Suprapubic skin (tissue), 4 donors: ENCODE measurements at regions not wholly inside any gene's neighbourhood (a gene's known extent, or its start where the extent isn't known, plus 50 kb on each side); places are given as distances from the start of the nearest gene placed in this dataset.

Experiments
- DNase-seq, 2 donors: peaks; one replicate each; pipeline ENCODE4 v3.0.0-alpha.2; 2019; ENCODE audit warnings: low spot score in 2 of 2
- H3K27ac ChIP-seq: fragments of 200-600 bp; sonication (generic); one replicate; pipeline ENCODE4 v1.5.1; 2019
- H3K27me3 ChIP-seq: fragments of 200-600 bp; sonication (generic); one replicate; pipeline ENCODE4 v1.5.1; 2019
- H3K36me3 ChIP-seq: fragments of 200-600 bp; sonication (generic); one replicate; pipeline ENCODE4 v1.5.1; 2019
- H3K4me1 ChIP-seq: fragments of 200-600 bp; sonication (generic); one replicate; pipeline ENCODE4 v1.5.1; 2019
- H3K4me3 ChIP-seq: fragments of 200-600 bp; sonication (generic); one replicate; pipeline ENCODE4 v1.5.1; 2019; ENCODE audit warnings: mild to moderate bottlenecking
- H3K9me3 ChIP-seq: fragments of 200-600 bp; sonication (generic); one replicate; pipeline ENCODE4 v1.5.1; 2019
- CTCF ChIP-seq, 2 donors: fragments of 200-600 bp in 1 of 2; fragments of 450-650 bp in 1 of 2; sonication (generic) in 1 of 2; IDR thresholded peaks; one replicate each; pipeline ENCODE4 v1.5.1; 2016 to 2019; ENCODE audit warnings: antibody characterized with exemption in 2 of 2, mild to moderate bottlenecking in 1 of 2, moderate library complexity in 1 of 2
- EP300 ChIP-seq: sonication (generic); formaldehyde crosslinking; IDR thresholded peaks from one replicate; pipeline ENCODE4 v1.6.1; 2017; ENCODE audit warnings: antibody characterized with exemption
- POLR2A ChIP-seq, 2 donors: fragments of 450-650 bp; IDR thresholded peaks; one replicate each; pipeline ENCODE4 v1.6.1; 2017; ENCODE audit warnings: antibody characterized with exemption in 2 of 2, mild to moderate bottlenecking in 2 of 2, moderate library complexity in 2 of 2
- POLR2AphosphoS5 ChIP-seq, 3 donors: sonication (generic); formaldehyde crosslinking; IDR thresholded peaks; one replicate each; pipeline ENCODE4 v1.6.1; 2017; ENCODE audit warnings: antibody characterized with exemption in 3 of 3
- WGBS: methylation state at CpG from one replicate; pipeline ENCODE4 v1.1.5; 2018; 5-methylcytosine and 5-hydroxymethylcytosine counted together

GRCh38 chr5:160919626-160920025, 67.6 kb upstream of the ATP10B start:
- 79% methylated on average over 8 of the region's 8 CpGs for WGBS
- no peaks in the 10 kb centered on the region for H3K9me3 ChIP-seq

GRCh38 chr5:160918386-160918785, 66.4 kb upstream of the ATP10B start:
- Histone ChIP-seq H3K4me3 (no peak overlapping the region), H3K4me1 (peaks cover 4% of the 10 kb centered on the region), H3K36me3 (no peaks in the 10 kb centered on the region), H3K9me3 (no peaks in the 10 kb centered on the region), H3K27ac (no peak overlapping the region), H3K27me3 (peaks cover 5% of the 10 kb centered on the region)
- 79% methylated on average over 2 of the region's 2 CpGs for WGBS
- TF ChIP-seq CTCF (IDR thresholded peaks at IDR 0.05) (no peak), EP300 (no peak), POLR2A (IDR thresholded peaks at IDR 0.05) (no peak), POLR2AphosphoS5 (IDR thresholded peaks at IDR 0.05) (no peak)
- DNase-seq, result no peak

More at GRCh38 chr5:160919626-160920025, 67.6 kb upstream of the ATP10B start:
- peaks cover 8% of the 10 kb centered on the region for H3K4me1 ChIP-seq
- peaks cover 5% of the 10 kb centered on the region for H3K27me3 ChIP-seq
- H3K36me3 ChIP-seq, result no peaks in the 10 kb centered on the region
- no peak for DNase-seq
- TF ChIP-seq POLR2AphosphoS5 (IDR thresholded peaks at IDR 0.05) (no peak), CTCF (IDR thresholded peaks at IDR 0.05) (no peak), POLR2A (IDR thresholded peaks at IDR 0.05) (no peak), EP300 (no peak)
- no peak overlapping the region for H3K4me3 ChIP-seq
- no peak overlapping the region for H3K27ac ChIP-seq

- H3K9me3 ChIP-seq, result no peaks in the 10 kb centered on the region
- no peak overlapping the region for H3K4me3 ChIP-seq
- WGBS, result 81% methylated on average over 3 of the region's 3 CpGs
- H3K27ac ChIP-seq, result no peak overlapping the region
- no peak for TF ChIP-seq CTCF (IDR thresholded peaks at IDR 0.05)
- no peak for TF ChIP-seq POLR2A (IDR thresholded peaks at IDR 0.05)
- no peak for TF ChIP-seq EP300
- no peak for TF ChIP-seq POLR2AphosphoS5 (IDR thresholded peaks at IDR 0.05)
- H3K27me3 ChIP-seq, result no peaks in the 10 kb centered on the region
- no peaks in the 10 kb centered on the region for H3K36me3 ChIP-seq
- no peaks in the 10 kb centered on the region for H3K4me1 ChIP-seq
- DNase-seq, result no peak
Observed at GRCh38 chr5:160906090-160906489, 54.1 kb upstream of the ATP10B start.

GRCh38 chr5:160905285-160905684, 53.3 kb upstream of the ATP10B start:
- Histone ChIP-seq H3K9me3 (no peaks in the 10 kb centered on the region), H3K4me3 (no peak overlapping the region), H3K4me1 (no peaks in the 10 kb centered on the region), H3K27ac (no peak overlapping the region), H3K36me3 (no peaks in the 10 kb centered on the region), H3K27me3 (no peaks in the 10 kb centered on the region)
- DNase-seq, result no peak
- 78% methylated on average over 1 of the region's 1 CpG for WGBS
- TF ChIP-seq POLR2A (IDR thresholded peaks at IDR 0.05) (no peak), CTCF (IDR thresholded peaks at IDR 0.05) (no peak), POLR2AphosphoS5 (IDR thresholded peaks at IDR 0.05) (no peak), EP300 (no peak)

- 56% methylated on average over 3 of the region's 3 CpGs for WGBS
- no peak overlapping the region for H3K4me3 ChIP-seq
- no peaks in the 10 kb centered on the region for H3K36me3 ChIP-seq
- no peak for DNase-seq
- H3K27me3 ChIP-seq, result no peaks in the 10 kb centered on the region
- H3K27ac ChIP-seq, result no peak overlapping the region
- no peaks in the 10 kb centered on the region for H3K4me1 ChIP-seq
- H3K9me3 ChIP-seq, result no peaks in the 10 kb centered on the region
- TF ChIP-seq EP300, result no peak
Observed at GRCh38 chr5:160904591-160904990, 52.6 kb upstream of the ATP10B start.

- Histone ChIP-seq H3K9me3 (no peaks in the 10 kb centered on the region), H3K27ac (no peak overlapping the region), H3K36me3 (no peaks in the 10 kb centered on the region), H3K4me1 (no peaks in the 10 kb centered on the region), H3K4me3 (no peak overlapping the region), H3K27me3 (no peaks in the 10 kb centered on the region)
- TF ChIP-seq EP300 (no peak), CTCF (IDR thresholded peaks at IDR 0.05) (no peak), POLR2A (IDR thresholded peaks at IDR 0.05) (no peak), POLR2AphosphoS5 (IDR thresholded peaks at IDR 0.05) (no peak)
- DNase-seq, result no peak
- 33% methylated on average over 1 of the region's 1 CpG for WGBS
Observed at GRCh38 chr5:160903551-160903950, 51.5 kb upstream of the ATP10B start.
